ENCODE measurements at regions not wholly inside any gene's neighbourhood (a gene's known extent, or its start where the extent isn't known, plus 50 kb on each side); places are given as distances from the start of the nearest gene placed in this dataset.

DNA sequence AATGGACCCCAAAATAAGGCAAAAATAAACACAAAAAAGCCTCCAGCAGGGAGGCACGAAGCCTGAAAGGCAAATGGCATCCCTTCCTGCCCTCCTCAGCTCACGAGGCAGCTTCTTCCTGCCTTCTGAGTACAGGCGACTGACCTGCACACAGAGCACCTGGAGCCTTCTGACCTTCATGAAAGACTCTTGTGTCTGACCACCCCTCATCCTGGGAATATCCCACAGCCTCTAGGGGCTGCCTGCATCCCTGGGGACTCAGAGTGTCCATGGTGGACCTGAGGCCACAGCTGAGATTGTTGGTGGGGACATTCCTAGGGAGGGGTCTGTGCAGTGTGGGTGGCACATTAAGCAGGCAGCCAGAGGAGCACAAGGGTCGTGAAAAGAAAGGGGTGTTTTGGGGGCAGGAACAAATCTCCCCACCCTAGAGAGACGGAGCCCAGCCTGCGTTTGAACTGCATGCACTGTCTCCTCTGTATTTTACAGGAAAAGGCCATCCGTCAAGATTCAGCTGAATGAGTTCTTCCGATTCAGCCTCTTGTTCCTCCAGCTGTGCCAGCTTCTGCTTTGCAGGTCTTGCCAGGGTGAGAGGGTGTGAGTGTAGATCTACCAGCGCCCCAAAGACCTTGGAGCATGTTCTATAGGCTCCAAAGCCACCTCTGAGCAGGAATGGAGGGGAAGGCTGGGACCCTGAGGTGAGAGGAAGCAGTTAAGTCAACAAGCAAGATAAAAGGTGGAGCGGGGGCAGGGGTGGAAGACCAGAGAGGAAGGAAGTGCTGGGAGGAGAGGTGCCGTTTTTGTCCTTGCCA lies 80.4 kb upstream of the MEF2A start:
- no peak for DNase-seq
- ATAC-seq, result peak; percentile 17 to 32
- Histone ChIP-seq H3K4me3 (peak overlapping the region; percentile 45), H3K4me1 (peaks cover 33% of the 10 kb centered on the region), H3K9me3 (no peaks in the 10 kb centered on the region), H3K36me3 (no peaks in the 10 kb centered on the region), H3K27ac (peak overlapping the region; percentile 77), H3K27me3 (ENCODE audit: low read depth) (no peaks in the 10 kb centered on the region)
- no peak for TF ChIP-seq CTCF (IDR thresholded peaks at IDR 0.05)
- intact Hi-C loops (cut with DNase I), result no loop called here

- Histone ChIP-seq H3K4me3 (peak overlapping the region; percentile 45), H3K9me3 (no peaks in the 10 kb centered on the region), H3K27ac (peak overlapping the region; percentile 77), H3K36me3 (no peaks in the 10 kb centered on the region), H3K27me3 (ENCODE audit: low read depth) (no peaks in the 10 kb centered on the region), H3K4me1 (peaks cover 33% of the 10 kb centered on the region)
- DNase-seq (no peak), ATAC-seq (peak; percentile 22 to 24)
- TF ChIP-seq CTCF (IDR thresholded peaks at IDR 0.05), result no peak
- intact Hi-C loops (cut with DNase I), result no loop called here
Observed at GRCh38 chr15:99485992-99486370, 79.8 kb upstream of the MEF2A start.

DNA sequence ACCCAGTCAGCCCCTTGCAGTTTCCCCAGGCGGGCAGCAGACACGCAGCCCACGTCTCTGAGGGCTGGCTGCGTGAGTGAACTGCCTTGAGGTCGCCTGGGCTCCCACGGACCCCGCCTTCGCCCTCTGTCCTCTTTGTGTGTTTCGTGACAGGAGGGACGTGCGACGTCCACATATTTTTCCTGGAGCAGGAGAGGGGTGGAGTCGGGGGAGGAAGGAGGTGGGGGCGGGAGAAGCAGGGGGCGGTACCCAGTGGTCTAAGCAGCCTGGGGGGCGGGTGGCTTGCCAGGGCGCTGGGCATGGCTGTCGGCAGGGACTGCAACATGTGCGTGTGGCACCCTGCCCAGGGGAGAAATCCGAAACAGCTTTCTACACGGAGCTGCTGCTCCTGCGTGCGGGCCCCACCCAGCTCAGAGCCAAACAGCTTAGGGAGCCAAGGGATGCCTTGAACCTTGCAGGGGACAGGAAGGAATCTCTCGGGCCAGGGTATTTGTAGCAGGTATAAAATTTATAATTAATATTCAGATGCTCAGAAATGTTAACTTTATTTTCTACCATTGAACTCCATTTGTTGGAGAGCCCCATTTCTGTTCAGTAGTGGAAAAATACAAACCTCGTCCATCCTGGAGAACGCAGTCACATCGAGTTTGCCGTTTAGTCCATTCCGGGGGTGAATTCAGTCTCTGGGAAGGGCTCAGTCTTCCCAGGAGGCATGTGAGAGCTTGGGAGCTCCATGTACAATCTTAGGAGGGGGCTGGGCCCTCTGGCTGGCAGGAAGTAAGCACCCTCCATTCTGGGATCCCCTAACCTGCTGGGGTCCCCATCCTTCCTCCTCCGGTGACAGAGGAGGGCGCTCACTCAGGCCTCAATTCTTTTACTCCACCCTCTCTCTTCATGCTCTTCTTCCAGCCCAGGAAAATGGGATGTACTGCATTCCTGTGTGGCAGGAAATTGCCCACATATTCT lies 79.1 kb upstream of the MEF2A start:
- intact Hi-C loops (cut with DNase I), result no loop called here
- Histone ChIP-seq H3K9me3 (no peaks in the 10 kb centered on the region), H3K36me3 (no peaks in the 10 kb centered on the region), H3K27ac (peak overlapping the region; percentile 77), H3K4me3 (peak overlapping the region; percentile 45), H3K27me3 (ENCODE audit: low read depth) (no peaks in the 10 kb centered on the region), H3K4me1 (peaks cover 33% of the 10 kb centered on the region)
- ATAC-seq (peak; percentile 85 to 88), DNase-seq (peak; percentile 84)
- TF ChIP-seq CTCF (IDR thresholded peaks at IDR 0.05), result no peak

DNA sequence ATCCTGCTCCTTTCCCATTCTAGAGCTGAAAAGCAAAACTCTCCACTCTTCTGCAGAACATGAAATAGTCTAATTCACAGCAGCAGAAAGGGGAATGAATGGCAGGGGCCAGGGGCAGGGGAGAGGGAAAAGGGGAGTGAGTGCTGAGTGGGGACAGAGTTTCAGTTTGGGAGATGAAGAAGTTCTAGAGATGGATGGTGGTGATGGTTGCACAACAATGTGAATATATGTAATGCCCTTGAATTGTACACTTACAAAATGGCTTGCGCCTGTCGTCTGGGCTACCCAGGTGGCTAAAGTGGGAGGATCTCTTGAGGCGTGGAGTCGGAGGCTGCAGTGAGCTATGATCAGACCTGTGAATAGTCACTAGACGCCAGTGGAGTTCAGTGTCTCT lies 78.5 kb upstream of the MEF2A start:
- TF ChIP-seq CTCF (IDR thresholded peaks at IDR 0.05), result no peak
- intact Hi-C loops (cut with DNase I), result no loop called here
- H3K27ac ChIP-seq, result peak overlapping the region; percentile 77
- H3K36me3 ChIP-seq, result no peaks in the 10 kb centered on the region
- H3K27me3 ChIP-seq (ENCODE audit: low read depth), result no peaks in the 10 kb centered on the region
- no peak overlapping the region for H3K4me3 ChIP-seq
- ATAC-seq (no peak), DNase-seq (no peak)
- peaks cover 33% of the 10 kb centered on the region for H3K4me1 ChIP-seq
- no peaks in the 10 kb centered on the region for H3K9me3 ChIP-seq

- peaks cover 10% of the 10 kb centered on the region for H3K4me1 ChIP-seq
- no peaks in the 10 kb centered on the region for H3K27me3 ChIP-seq (ENCODE audit: low read depth)
- no peaks in the 10 kb centered on the region for H3K36me3 ChIP-seq
- DNase-seq, result no peak
- no peak for TF ChIP-seq CTCF (IDR thresholded peaks at IDR 0.05)
- ATAC-seq, result no peak
- H3K9me3 ChIP-seq, result no peaks in the 10 kb centered on the region
- no peak overlapping the region for H3K27ac ChIP-seq
- intact Hi-C loops (cut with DNase I), result no loop called here
- no peak overlapping the region for H3K4me3 ChIP-seq
Observed at GRCh38 chr15:99492275-99492674, 73.5 kb upstream of the MEF2A start.

Data from lower lobe of right lung (tissue), 2 donors.